ENCODE measurements at regions not wholly inside any gene's neighbourhood (a gene's known extent, or its start where the extent isn't known, plus 50 kb on each side); places are given as distances from the start of the nearest gene placed in this dataset.

GRCh38 chr2:236499691-236500578 is 69.7 kb upstream of the ACKR3 start:
- H3F3A ChIP-seq (ENCODE audit: insufficient read depth), result no peaks in the 10 kb centered on the region
- no peak overlapping the region for H3K4me3 ChIP-seq (ENCODE audit: insufficient read depth, low read length, poor library complexity, severe bottlenecking)
- no peak overlapping the region for H3K4me2 ChIP-seq (ENCODE audit: low read depth, low read length, poor library complexity, severe bottlenecking)
- H2AFZ ChIP-seq (ENCODE audit: low read depth, low read length, severe bottlenecking), result no peak overlapping the region
- no peaks in the 10 kb centered on the region for H3K9me3 ChIP-seq (ENCODE audit: insufficient read depth, low read length)
- no peaks in the 10 kb centered on the region for H3K36me3 ChIP-seq (ENCODE audit: low read length)
- H3K9ac ChIP-seq (ENCODE audit: low read length), result no peak overlapping the region
- no peaks in the 10 kb centered on the region for H3K9me2 ChIP-seq (replicated peaks; ENCODE audit: insufficient read depth, low read length)
- no peak overlapping the region for H3K27ac ChIP-seq (ENCODE audit: low read depth, low read length)
- no peaks in the 10 kb centered on the region for H3K27me3 ChIP-seq (ENCODE audit: low read length)
- no peaks in the 10 kb centered on the region for H3K79me2 ChIP-seq (ENCODE audit: insufficient read depth, low read length)
- no peaks in the 10 kb centered on the region for H4K20me1 ChIP-seq (ENCODE audit: low read depth, low read length)
- TF ChIP-seq EZH2phosphoT487 (conservative IDR thresholded peaks at IDR 0.05; ENCODE audit: low read length), result no peak
- TF ChIP-seq CTCF (IDR thresholded peaks at IDR 0.05; ENCODE audit: insufficient read depth, low read length, poor library complexity, severe bottlenecking), result no peak

GRCh38 chr2:236501026-236501425 is 68.6 kb upstream of the ACKR3 start:
- Histone ChIP-seq H3K9me3 (ENCODE audit: insufficient read depth, low read length) (no peaks in the 10 kb centered on the region), H3K4me3 (ENCODE audit: insufficient read depth, low read length, poor library complexity, severe bottlenecking) (no peak overlapping the region), H3K27ac (ENCODE audit: low read depth, low read length) (no peak overlapping the region), H3K79me2 (ENCODE audit: insufficient read depth, low read length) (no peaks in the 10 kb centered on the region), H2AFZ (ENCODE audit: low read depth, low read length, severe bottlenecking) (no peak overlapping the region), H3K36me3 (ENCODE audit: low read length) (no peaks in the 10 kb centered on the region), H4K20me1 (ENCODE audit: low read depth, low read length) (no peaks in the 10 kb centered on the region), H3F3A (ENCODE audit: insufficient read depth) (no peaks in the 10 kb centered on the region), H3K4me2 (ENCODE audit: low read depth, low read length, poor library complexity, severe bottlenecking) (no peak overlapping the region), H3K9me2 (replicated peaks; ENCODE audit: insufficient read depth, low read length) (no peaks in the 10 kb centered on the region), H3K27me3 (ENCODE audit: low read length) (no peaks in the 10 kb centered on the region), H3K9ac (ENCODE audit: low read length) (no peak overlapping the region)
- TF ChIP-seq EZH2phosphoT487 (conservative IDR thresholded peaks at IDR 0.05; ENCODE audit: low read length) (no peak), CTCF (IDR thresholded peaks at IDR 0.05; ENCODE audit: insufficient read depth, low read length, poor library complexity, severe bottlenecking) (no peak)

GRCh38 chr2:236501531-236501930 is 68.1 kb upstream of the ACKR3 start:
- Histone ChIP-seq H3K27ac (ENCODE audit: low read depth, low read length) (no peak overlapping the region), H3K9ac (ENCODE audit: low read length) (no peak overlapping the region), H3F3A (ENCODE audit: insufficient read depth) (no peaks in the 10 kb centered on the region), H3K36me3 (ENCODE audit: low read length) (no peaks in the 10 kb centered on the region), H3K9me2 (replicated peaks; ENCODE audit: insufficient read depth, low read length) (no peaks in the 10 kb centered on the region), H3K9me3 (ENCODE audit: insufficient read depth, low read length) (no peaks in the 10 kb centered on the region), H3K27me3 (ENCODE audit: low read length) (no peaks in the 10 kb centered on the region), H3K4me3 (ENCODE audit: insufficient read depth, low read length, poor library complexity, severe bottlenecking) (no peak overlapping the region), H3K79me2 (ENCODE audit: insufficient read depth, low read length) (no peaks in the 10 kb centered on the region), H3K4me2 (ENCODE audit: low read depth, low read length, poor library complexity, severe bottlenecking) (no peak overlapping the region), H4K20me1 (ENCODE audit: low read depth, low read length) (no peaks in the 10 kb centered on the region), H2AFZ (ENCODE audit: low read depth, low read length, severe bottlenecking) (no peak overlapping the region)
- no peak for TF ChIP-seq CTCF (IDR thresholded peaks at IDR 0.05; ENCODE audit: insufficient read depth, low read length, poor library complexity, severe bottlenecking)
- no peak for TF ChIP-seq EZH2phosphoT487 (conservative IDR thresholded peaks at IDR 0.05; ENCODE audit: low read length)
